Natural killer cell (primary cell): ENCODE measurements at regions not wholly inside any gene's neighbourhood (a gene's known extent, or its start where the extent isn't known, plus 50 kb on each side); places are given as distances from the start of the nearest gene placed in this dataset.

Source experiments
- ATAC-seq, 3 donors: fragments of 150-1000 bp in 2 of 3; fragments of 200-7000 bp in 1 of 3; cut with Tn5 transposase; 1 replicate in 1 of 3; 2 replicates in 2 of 3; pipeline ENCODE4 v1.10.0; 2021; ENCODE audit warnings: mild to moderate bottlenecking in 2 of 3, moderate library complexity in 2 of 3
- DNase-seq, 2 donors: peaks; one replicate each; pipeline versions ENCODE4 v3.0.0 to v3.0.0-alpha.2; 2013 to 2021; ENCODE audit warnings: mixed read lengths in 1 of 2
- H3K27ac ChIP-seq: one replicate; pipeline ENCODE4 v1.5.1; 2013; ENCODE audit warnings: mild to moderate bottlenecking, low read length
- H3K27me3 ChIP-seq: one replicate; pipeline ENCODE4 v1.6.1; 2013; ENCODE audit warnings: low read length; ENCODE audit not compliant: control insufficient read depth, insufficient read depth
- H3K36me3 ChIP-seq: one replicate; pipeline ENCODE4 v1.6.1; 2013; ENCODE audit warnings: low read length; ENCODE audit not compliant: control insufficient read depth, insufficient read depth
- H3K4me1 ChIP-seq: one replicate; pipeline ENCODE4 v1.6.1; 2013; ENCODE audit warnings: low read length; ENCODE audit not compliant: control insufficient read depth, insufficient read depth
- H3K4me3 ChIP-seq: one replicate; pipeline ENCODE4 v1.5.1; 2013; ENCODE audit warnings: low read length
- H3K9me3 ChIP-seq: one replicate; pipeline ENCODE4 v1.6.1; 2013; ENCODE audit warnings: low read length; ENCODE audit not compliant: control insufficient read depth, insufficient read depth
- H3K27ac Mint-ChIP-seq, 2 donors: one replicate each; pipeline ENCODE4 v1.8.0; 2022; ENCODE audit warnings: mild to moderate bottlenecking in 2 of 2, mixed read lengths in 2 of 2, moderate library complexity in 1 of 2
- H3K27me3 Mint-ChIP-seq, 2 donors: one replicate each; pipeline ENCODE4 v1.8.0; 2022; ENCODE audit warnings: low read depth in 2 of 2, mixed read lengths in 2 of 2
- H3K36me3 Mint-ChIP-seq: one replicate; pipeline ENCODE4 v1.8.0; 2022; ENCODE audit warnings: mixed read lengths
- H3K4me1 Mint-ChIP-seq, 2 donors: one replicate each; pipeline ENCODE4 v1.8.0; 2022; ENCODE audit warnings: mixed read lengths in 2 of 2
- H3K4me3 Mint-ChIP-seq: one replicate; pipeline ENCODE4 v1.8.0; 2022; ENCODE audit warnings: mild to moderate bottlenecking, moderate library complexity, mixed read lengths
- H3K9me3 Mint-ChIP-seq, 2 donors: one replicate each; pipeline ENCODE4 v1.8.0; 2022; ENCODE audit warnings: mixed read lengths in 2 of 2
- CTCF ChIP-seq: fragments of 200-600 bp; IDR thresholded peaks from one replicate; pipeline ENCODE4 v1.8.0; 2022; ENCODE audit warnings: antibody characterized with exemption
- WGBS: methylation state at CpG from one replicate; pipeline ENCODE4 v1.1.7; 2013; ENCODE audit warnings: missing lambda C conversion rate; ENCODE audit not compliant: insufficient coverage; 5-methylcytosine and 5-hydroxymethylcytosine counted together
- intact Hi-C: fragments of 100-400 bp; cut with micrococcal nuclease; formaldehyde crosslinking; loops from one replicate; pipeline ENCODE4 v1.14.2; 2022

- H3K36me3 ChIP-seq: no peaks in the 10 kb centered on the region
- H3K4me3 Mint-ChIP-seq: no peak overlapping the region
- H3K27ac Mint-ChIP-seq: no peak overlapping the region
- H3K27me3 Mint-ChIP-seq: peaks cover 18 to 50% of the 10 kb centered on the region in 2 donors
- WGBS: 86% methylated on average over 6 of the region's 7 CpGs
- DNase-seq (no peak), ATAC-seq (no peak)
- intact Hi-C loops: no loop called here
- H3K9me3 ChIP-seq: no peaks in the 10 kb centered on the region
- no peak overlapping the region for H3K27ac ChIP-seq
- no peaks in the 10 kb centered on the region for H3K9me3 Mint-ChIP-seq
- H3K4me1 Mint-ChIP-seq: no peaks in the 10 kb centered on the region
- H3K27me3 ChIP-seq: no peaks in the 10 kb centered on the region
- no peaks in the 10 kb centered on the region for H3K36me3 Mint-ChIP-seq
- H3K4me1 ChIP-seq: no peaks in the 10 kb centered on the region
- no peak overlapping the region for H3K4me3 ChIP-seq
- no peak for TF ChIP-seq CTCF
Observed at GRCh38 chr12:69054343-69055056, 121.5 kb upstream of the CPM start.

- intact Hi-C loops: no loop called here
- WGBS: 97% methylated on average over 2 of the region's 2 CpGs
- H3K27me3 Mint-ChIP-seq: peaks cover 15 to 43% of the 10 kb centered on the region in 2 donors
- Histone ChIP-seq H3K4me1 (no peaks in the 10 kb centered on the region), H3K36me3 (no peaks in the 10 kb centered on the region), H3K27ac (no peak overlapping the region), H3K27me3 (no peaks in the 10 kb centered on the region), H3K9me3 (no peaks in the 10 kb centered on the region), H3K4me3 (no peak overlapping the region)
- no peak overlapping the region for H3K4me3 Mint-ChIP-seq
- no peaks in the 10 kb centered on the region for H3K4me1 Mint-ChIP-seq
- no peak for DNase-seq
- ATAC-seq: no peak
- no peak overlapping the region for H3K27ac Mint-ChIP-seq
- no peaks in the 10 kb centered on the region for H3K36me3 Mint-ChIP-seq
- no peak for TF ChIP-seq CTCF
- no peaks in the 10 kb centered on the region for H3K9me3 Mint-ChIP-seq
Observed at GRCh38 chr12:69055280-69055679, 122.3 kb upstream of the CPM start.

GRCh38 chr12:69055706-69056105 is 122.7 kb upstream of the CPM start:
- TF ChIP-seq CTCF: no peak
- ATAC-seq (no peak), DNase-seq (no peak)
- Mint-ChIP-seq H3K27ac (no peak overlapping the region), H3K9me3 (no peaks in the 10 kb centered on the region), H3K36me3 (no peaks in the 10 kb centered on the region), H3K4me3 (no peak overlapping the region), H3K27me3 (peaks cover 12 to 38% of the 10 kb centered on the region in 2 donors), H3K4me1 (no peaks in the 10 kb centered on the region)
- Histone ChIP-seq H3K4me3 (no peak overlapping the region), H3K36me3 (no peaks in the 10 kb centered on the region), H3K27ac (no peak overlapping the region), H3K4me1 (no peaks in the 10 kb centered on the region), H3K9me3 (no peaks in the 10 kb centered on the region), H3K27me3 (no peaks in the 10 kb centered on the region)
- 78% methylated on average over 4 of the region's 4 CpGs for WGBS
- intact Hi-C loops: no loop called here
